SU-DHL-6 (cell line): ENCODE measurements at regions not wholly inside any gene's neighbourhood (a gene's known extent, or its start where the extent isn't known, plus 50 kb on each side); places are given as distances from the start of the nearest gene placed in this dataset.

Source experiments
- H2AFZ ChIP-seq: fragments of 200-600 bp; sonication (generic); 2 replicates; pipeline ENCODE4 v1.6.1; 2014; ENCODE audit warnings: low read depth, mild to moderate bottlenecking, moderate library complexity, mixed read lengths, antibody characterized with exemption, low read length; ENCODE audit not compliant: severe bottlenecking
- H3F3A ChIP-seq: fragments of 200-600 bp; shearing (Covaris generic); 2 replicates; pipeline ENCODE4 v1.6.0; 2016; ENCODE audit warnings: antibody characterized with exemption, mild to moderate bottlenecking; ENCODE audit not compliant: insufficient read depth
- H3K27ac ChIP-seq: fragments of 200-600 bp; sonication (generic); 2 replicates; pipeline ENCODE4 v1.5.1; 2016; ENCODE audit warnings: low read depth, mild to moderate bottlenecking, low read length, moderate library complexity, mixed read lengths
- H3K27me3 ChIP-seq: fragments of 200-600 bp; sonication (generic), shearing (Covaris generic); 2 replicates; pipeline ENCODE4 v1.6.0; 2014; ENCODE audit warnings: mild to moderate bottlenecking, low read length
- H3K36me3 ChIP-seq: fragments of 200-600 bp; sonication (generic); 2 replicates; pipeline ENCODE4 v1.6.1; 2014; ENCODE audit warnings: mild to moderate bottlenecking, low read length, mixed read lengths
- H3K4me2 ChIP-seq: fragments of 300-600, 200-600 bp; shearing (Covaris generic), sonication (generic); 2 replicates; pipeline ENCODE4 v1.6.0; 2014; ENCODE audit warnings: low read length, low read depth, mild to moderate bottlenecking; ENCODE audit not compliant: poor library complexity, severe bottlenecking
- H3K4me3 ChIP-seq: fragments of 200-600 bp; sonication (generic); 2 replicates; pipeline ENCODE4 v1.5.1; 2014; ENCODE audit warnings: antibody characterized with exemption, low read length, mild to moderate bottlenecking, mixed read lengths; ENCODE audit not compliant: insufficient read depth, poor library complexity, severe bottlenecking
- H3K79me2 ChIP-seq: fragments of 200-600 bp; sonication (generic); 2 replicates; pipeline ENCODE4 v1.6.1; 2014; ENCODE audit warnings: mild to moderate bottlenecking, low read length, moderate library complexity; ENCODE audit not compliant: insufficient read depth
- H3K9ac ChIP-seq: fragments of 200-600 bp; sonication (generic); 2 replicates; pipeline ENCODE4 v1.7.0; 2014; ENCODE audit warnings: mild to moderate bottlenecking, low read length
- H3K9me2 ChIP-seq: fragments of 200-600 bp; sonication (generic); replicated peaks from 2 replicates; pipeline ENCODE4 v1.6.1; 2014; ENCODE audit warnings: low read length; ENCODE audit not compliant: insufficient read depth
- H3K9me3 ChIP-seq: fragments of 200-600 bp; sonication (generic); 2 replicates; pipeline ENCODE4 v1.6.1; 2014; ENCODE audit warnings: low read length, mixed read lengths; ENCODE audit not compliant: insufficient read depth
- H4K20me1 ChIP-seq: fragments of 200-600 bp; sonication (generic); 2 replicates; pipeline ENCODE4 v1.6.1; 2014; ENCODE audit warnings: low read depth, mild to moderate bottlenecking, antibody characterized with exemption, low read length, moderate library complexity, mixed read lengths
- CTCF ChIP-seq: fragments of 200-600 bp; sonication (generic); IDR thresholded peaks from one replicate; pipeline ENCODE4 v1.5.1; 2017; ENCODE audit warnings: antibody characterized with exemption, mild to moderate bottlenecking, low read length, moderate library complexity; ENCODE audit not compliant: insufficient read depth, poor library complexity, severe bottlenecking
- EZH2phosphoT487 ChIP-seq: fragments of 200-600 bp; sonication (generic), shearing (Covaris generic); conservative IDR thresholded peaks from 2 replicates; pipeline ENCODE4 v1.6.1; 2018; ENCODE audit warnings: mild to moderate bottlenecking, antibody characterized with exemption, low read length, moderate library complexity, mixed read lengths

- Histone ChIP-seq H2AFZ (no peak overlapping the region), H3K4me2 (no peak overlapping the region), H3K4me3 (no peak overlapping the region), H4K20me1 (no peaks in the 10 kb centered on the region), H3K9me3 (no peaks in the 10 kb centered on the region), H3K79me2 (no peaks in the 10 kb centered on the region), H3F3A (no peaks in the 10 kb centered on the region), H3K27me3 (no peaks in the 10 kb centered on the region), H3K9me2 (no peaks in the 10 kb centered on the region), H3K36me3 (no peaks in the 10 kb centered on the region), H3K9ac (no peak overlapping the region), H3K27ac (no peak overlapping the region)
- TF ChIP-seq CTCF = no peak
- no peak for TF ChIP-seq EZH2phosphoT487
Measured at GRCh38 chr11:109914809-109915653, 178.2 kb upstream of the ZC3H12C start.

GRCh38 chr11:109926941-109927340 is 166.3 kb upstream of the ZC3H12C start:
- Histone ChIP-seq H3K36me3 (no peaks in the 10 kb centered on the region), H3K9ac (no peak overlapping the region), H2AFZ (no peak overlapping the region), H4K20me1 (no peaks in the 10 kb centered on the region), H3K27ac (no peak overlapping the region), H3K27me3 (no peaks in the 10 kb centered on the region), H3K4me3 (no peak overlapping the region), H3K79me2 (no peaks in the 10 kb centered on the region), H3K4me2 (no peak overlapping the region), H3K9me3 (no peaks in the 10 kb centered on the region), H3F3A (no peaks in the 10 kb centered on the region), H3K9me2 (no peaks in the 10 kb centered on the region)
- TF ChIP-seq CTCF (no peak), EZH2phosphoT487 (no peak)

- Histone ChIP-seq H3K9me2 (no peaks in the 10 kb centered on the region), H3K27me3 (no peaks in the 10 kb centered on the region), H3K36me3 (no peaks in the 10 kb centered on the region), H4K20me1 (no peaks in the 10 kb centered on the region), H3K9ac (no peak overlapping the region), H2AFZ (no peak overlapping the region), H3K4me3 (no peak overlapping the region), H3K9me3 (no peaks in the 10 kb centered on the region), H3K79me2 (no peaks in the 10 kb centered on the region), H3F3A (no peaks in the 10 kb centered on the region), H3K4me2 (no peak overlapping the region), H3K27ac (no peak overlapping the region)
- TF ChIP-seq CTCF (no peak), EZH2phosphoT487 (no peak)
Measured at GRCh38 chr11:109929308-109929707, 163.9 kb upstream of the ZC3H12C start.
